Pancreas (tissue), 10 donors: ENCODE measurements at regions not wholly inside any gene's neighbourhood (a gene's known extent, or its start where the extent isn't known, plus 50 kb on each side); places are given as distances from the start of the nearest gene placed in this dataset.

Source experiments
- ATAC-seq, 4 donors: fragments of 200-7000 bp; cut with Tn5 transposase; one replicate each; pipeline versions ENCODE4 v1.8.0 to v1.9.1; 2020; ENCODE audit warnings: mild to moderate bottlenecking in 4 of 4, moderate library complexity in 4 of 4
- DNase-seq, 6 donors: peaks; one replicate each; pipeline ENCODE4 v3.0.0-alpha.2; 2020
- FAIRE-seq: peaks from 2 replicates; lab custom pipeline; 2012; peaks lifted over from hg19 to GRCh38; lab: Jason Lieb, UNC
- H3K27ac ChIP-seq, 4 donors: fragments of 200-600 bp; sonication (generic); 1 replicate in 3 of 4; 2 replicates in 1 of 4; pipeline versions ENCODE4 v1.5.0 to v1.8.0; 2020
- H3K27me3 ChIP-seq, 4 donors: fragments of 200-600 bp; one replicate each; pipeline ENCODE4 v1.8.0; 2021
- H3K36me3 ChIP-seq, 3 donors: fragments of 200-600 bp; sonication (generic) in 1 of 3; one replicate each; pipeline versions ENCODE4 v1.5.0 to v1.8.0; 2020 to 2021
- H3K4me1 ChIP-seq, 3 donors: fragments of 200-600 bp; one replicate each; pipeline ENCODE4 v1.8.0; 2021
- H3K4me3 ChIP-seq, 4 donors: fragments of 200-600 bp; sonication (generic) in 2 of 4; one replicate each; pipeline versions ENCODE4 v1.5.0 to v1.8.0; 2020 to 2021
- H3K9me3 ChIP-seq, 4 donors: fragments of 200-600 bp; one replicate each; pipeline ENCODE4 v1.8.0; 2021
- WGBS, 2 donors: extraction: QIAGEN DNeasy Blood & Tissue Kit; methylation state at CpG; one replicate each; pipeline ENCODE4 v1.1.7; 2013; 5-methylcytosine and 5-hydroxymethylcytosine counted together
- intact Hi-C, 3 donors: fragments of 100-400 bp; cut with DNase I; formaldehyde crosslinking; loops; one replicate each; pipeline versions ENCODE4 v1.11.1 to v1.14.2; 2022
- TF ChIP-seq, protein P1 (sequence below), 4 donors: fragments of 200-600 bp; sonication (generic) in 3 of 4; IDR thresholded peaks; one replicate each; pipeline versions ENCODE4 v1.5.0 to v1.8.0; 2021; ENCODE audit warnings: antibody characterized with exemption in 4 of 4
- donor health status: healthy with polysubstance abuse.
- donor health status: DM: no; HTN: no; CAD: no; lungs with moderate emphysema.
- donor health status: DM: no; HTN: no; CAD: no.
- donor health status: control.
- donor health status: control.
- donor health status: Bipolar disorder and iron deficiency.
- donor health status: DM: yes; HTN: yes; CAD: no.
- donor health status: DM: no; HTN: no; CAD: no.
- donor health status: DM: no; HTN: no; CAD: no.
- donor health status: DM: yes; HTN: yes; CAD: no.

DNA sequence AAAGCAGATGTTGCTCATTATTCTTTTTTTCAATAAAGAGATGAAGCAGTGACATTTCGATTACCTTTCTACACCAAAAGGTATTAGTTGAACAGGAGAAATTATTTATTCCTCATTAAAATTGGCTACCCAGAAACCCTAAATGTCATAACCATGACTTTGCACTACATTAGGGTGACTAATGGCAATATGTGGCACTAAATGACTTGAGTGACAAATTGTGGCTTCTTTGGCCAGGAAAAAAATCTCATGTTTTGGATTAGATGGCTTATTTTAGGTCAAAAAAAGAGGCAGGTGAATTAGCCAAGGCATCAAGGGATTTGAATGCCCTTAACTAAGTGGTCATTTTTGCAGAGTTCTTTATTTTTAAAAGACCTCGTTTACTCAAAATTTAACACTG, 353.9 kb downstream of the NDFIP2 start:
- TF ChIP-seq, protein P1, sequence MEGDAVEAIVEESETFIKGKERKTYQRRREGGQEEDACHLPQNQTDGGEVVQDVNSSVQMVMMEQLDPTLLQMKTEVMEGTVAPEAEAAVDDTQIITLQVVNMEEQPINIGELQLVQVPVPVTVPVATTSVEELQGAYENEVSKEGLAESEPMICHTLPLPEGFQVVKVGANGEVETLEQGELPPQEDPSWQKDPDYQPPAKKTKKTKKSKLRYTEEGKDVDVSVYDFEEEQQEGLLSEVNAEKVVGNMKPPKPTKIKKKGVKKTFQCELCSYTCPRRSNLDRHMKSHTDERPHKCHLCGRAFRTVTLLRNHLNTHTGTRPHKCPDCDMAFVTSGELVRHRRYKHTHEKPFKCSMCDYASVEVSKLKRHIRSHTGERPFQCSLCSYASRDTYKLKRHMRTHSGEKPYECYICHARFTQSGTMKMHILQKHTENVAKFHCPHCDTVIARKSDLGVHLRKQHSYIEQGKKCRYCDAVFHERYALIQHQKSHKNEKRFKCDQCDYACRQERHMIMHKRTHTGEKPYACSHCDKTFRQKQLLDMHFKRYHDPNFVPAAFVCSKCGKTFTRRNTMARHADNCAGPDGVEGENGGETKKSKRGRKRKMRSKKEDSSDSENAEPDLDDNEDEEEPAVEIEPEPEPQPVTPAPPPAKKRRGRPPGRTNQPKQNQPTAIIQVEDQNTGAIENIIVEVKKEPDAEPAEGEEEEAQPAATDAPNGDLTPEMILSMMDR (IDR thresholded peaks at IDR 0.05), result no peak
- no peak for DNase-seq
- Histone ChIP-seq H3K9me3 (no peaks in the 10 kb centered on the region), H3K4me3 (no peak overlapping the region), H3K27ac (no peak overlapping the region), H3K36me3 (no peaks in the 10 kb centered on the region), H3K4me1 (no peaks in the 10 kb centered on the region), H3K27me3 (no peaks in the 10 kb centered on the region)
- FAIRE-seq, result no peak
- intact Hi-C loops, result no loop called here
- ATAC-seq, result no peak
- 44 to 46% methylated on average over 2 of the region's 2 CpGs for WGBS, 2 donors

GRCh38 chr13:79833991-79834390, 353.0 kb downstream of the NDFIP2 start:
- no peaks in the 10 kb centered on the region for H3K4me1 ChIP-seq
- intact Hi-C loops, result no loop called here
- ATAC-seq, result no peak
- WGBS, 2 donors, result 38 to 53% methylated on average over 1 of the region's 1 CpG
- no peaks in the 10 kb centered on the region for H3K9me3 ChIP-seq
- TF ChIP-seq, protein P1 (IDR thresholded peaks at IDR 0.05), result no peak
- FAIRE-seq, result no peak
- no peak overlapping the region for H3K4me3 ChIP-seq
- no peaks in the 10 kb centered on the region for H3K36me3 ChIP-seq
- H3K27ac ChIP-seq, result no peak overlapping the region
- no peaks in the 10 kb centered on the region for H3K27me3 ChIP-seq
- DNase-seq, result no peak

DNA sequence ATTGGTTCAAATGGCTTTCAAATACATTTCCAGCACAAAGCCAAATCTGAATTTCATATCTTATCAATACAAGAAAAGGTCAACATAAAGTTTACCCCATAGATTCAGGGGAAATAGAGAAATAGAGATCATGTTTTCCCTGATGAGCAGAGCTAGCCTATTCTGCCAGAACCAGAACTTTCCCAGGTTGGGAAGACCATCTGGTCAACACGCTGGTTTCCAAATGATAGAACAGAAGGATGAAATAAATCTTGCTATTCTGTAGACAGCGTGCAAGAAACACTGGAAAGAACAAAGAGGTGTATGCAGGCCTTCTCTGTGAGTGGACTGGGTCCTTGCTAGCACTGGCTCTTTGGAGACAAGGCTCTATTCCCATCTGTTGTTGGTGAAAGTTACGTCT, 350.6 kb downstream of the NDFIP2 start:
- Histone ChIP-seq H3K4me3 (no peak overlapping the region), H3K4me1 (no peaks in the 10 kb centered on the region), H3K9me3 (no peaks in the 10 kb centered on the region), H3K27ac (no peak overlapping the region), H3K27me3 (no peaks in the 10 kb centered on the region), H3K36me3 (no peaks in the 10 kb centered on the region)
- FAIRE-seq (no peak), ATAC-seq (no peak), DNase-seq (no peak)
- intact Hi-C loops, result no loop called here
- TF ChIP-seq, protein P1 (IDR thresholded peaks at IDR 0.05), result no peak
- 76 to 80% methylated on average over 3 of the region's 3 CpGs for WGBS, 2 donors

- DNase-seq, result no peak
- intact Hi-C loops, result no loop called here
- 87 to 88% methylated on average over 3 of the region's 3 CpGs for WGBS, 2 donors
- Histone ChIP-seq H3K27me3 (no peaks in the 10 kb centered on the region), H3K36me3 (no peaks in the 10 kb centered on the region), H3K9me3 (no peaks in the 10 kb centered on the region), H3K27ac (no peak overlapping the region), H3K4me1 (no peaks in the 10 kb centered on the region), H3K4me3 (no peak overlapping the region)
- TF ChIP-seq, protein P1 (IDR thresholded peaks at IDR 0.05), result no peak
- no peak for FAIRE-seq
- no peak for ATAC-seq
These were observed 350.0 kb downstream of the NDFIP2 start for GRCh38 chr13:79830945-79831344.

DNA sequence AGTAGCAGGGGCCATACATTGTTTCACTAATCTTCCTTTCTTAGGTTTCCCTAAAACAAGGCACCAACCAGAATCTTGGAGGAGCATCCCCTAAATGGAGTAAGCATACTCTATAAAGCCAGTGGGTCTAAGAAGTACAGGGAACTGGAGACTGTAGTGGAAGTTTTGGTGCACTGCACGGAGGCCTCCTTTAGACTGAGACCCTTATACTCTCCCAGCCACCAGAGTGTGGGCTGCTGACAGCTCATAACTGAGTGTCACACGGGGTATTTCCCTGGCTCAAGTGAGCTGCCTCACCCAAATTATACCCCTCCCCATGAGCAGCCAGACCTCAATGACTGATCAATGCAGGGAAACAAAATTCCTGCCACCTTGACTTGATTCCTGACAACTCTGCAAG, 349.5 kb downstream of the NDFIP2 start:
- no peak for DNase-seq
- no peaks in the 10 kb centered on the region for H3K27me3 ChIP-seq
- WGBS, 2 donors, result 68 to 90% methylated on average over 2 of the region's 2 CpGs
- H3K36me3 ChIP-seq, result no peaks in the 10 kb centered on the region
- intact Hi-C loops, result no loop called here
- no peak overlapping the region for H3K4me3 ChIP-seq
- H3K4me1 ChIP-seq, result no peaks in the 10 kb centered on the region
- no peak overlapping the region for H3K27ac ChIP-seq
- no peaks in the 10 kb centered on the region for H3K9me3 ChIP-seq
- no peak for ATAC-seq
- TF ChIP-seq, protein P1 (IDR thresholded peaks at IDR 0.05), result no peak
- no peak for FAIRE-seq
